HG03095 (cell line): ENCODE measurements at regions not wholly inside any gene's neighbourhood (a gene's known extent, or its start where the extent isn't known, plus 50 kb on each side); places are given as distances from the start of the nearest gene placed in this dataset.
"Not testable (repeated sequence)": the region's sequence is repeated elsewhere in the genome, so short reads cannot be mapped to it uniquely, and the experiment has no call there.

Experiments used
- ATAC-seq: cut with Tn5 transposase; IDR thresholded peaks from one replicate; pipeline ENCODE4 v1.9.1; 2021; ENCODE audit warnings: moderate library complexity; ENCODE audit not compliant: unreplicated experiment

DNA sequence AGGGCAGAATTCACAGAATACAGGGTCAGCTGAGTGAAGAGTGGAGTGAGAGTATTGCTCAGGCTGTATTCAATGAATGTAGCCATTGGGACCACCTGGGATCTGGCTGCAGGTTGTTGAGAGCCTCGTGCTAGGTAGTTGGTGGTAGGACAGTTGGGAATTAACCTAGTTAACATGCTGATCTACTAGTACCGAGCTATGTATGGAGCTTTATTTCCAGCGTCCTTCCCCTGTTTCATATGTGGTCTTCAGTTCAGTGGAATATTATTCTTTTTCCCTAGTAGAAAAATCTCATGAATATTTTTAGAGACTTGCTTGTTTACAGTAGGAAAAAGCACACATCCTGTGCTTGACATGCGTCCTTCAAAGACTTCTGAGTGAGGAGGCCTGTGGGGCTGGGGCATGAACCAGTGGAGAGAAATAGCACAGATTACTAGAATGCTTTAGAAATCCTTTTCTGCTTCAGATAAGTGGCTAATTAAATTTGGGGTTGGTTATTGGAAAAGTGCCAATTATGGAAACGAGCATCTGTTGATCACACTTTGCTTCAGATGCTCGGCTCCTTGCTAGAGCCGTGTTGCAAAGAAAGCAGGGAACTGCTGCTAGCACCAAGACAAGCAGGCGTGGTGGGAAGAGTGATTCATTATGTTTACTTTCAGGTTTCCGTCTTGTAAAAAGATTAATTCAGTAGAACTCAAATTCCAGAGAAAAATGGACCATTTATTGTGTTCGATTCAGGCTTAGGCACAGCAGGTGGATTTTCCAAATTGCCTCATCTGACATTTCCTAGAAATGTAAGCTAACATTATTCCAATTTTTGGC, 53.6 kb downstream of the ARF6 start:
- no peak for ATAC-seq

DNA sequence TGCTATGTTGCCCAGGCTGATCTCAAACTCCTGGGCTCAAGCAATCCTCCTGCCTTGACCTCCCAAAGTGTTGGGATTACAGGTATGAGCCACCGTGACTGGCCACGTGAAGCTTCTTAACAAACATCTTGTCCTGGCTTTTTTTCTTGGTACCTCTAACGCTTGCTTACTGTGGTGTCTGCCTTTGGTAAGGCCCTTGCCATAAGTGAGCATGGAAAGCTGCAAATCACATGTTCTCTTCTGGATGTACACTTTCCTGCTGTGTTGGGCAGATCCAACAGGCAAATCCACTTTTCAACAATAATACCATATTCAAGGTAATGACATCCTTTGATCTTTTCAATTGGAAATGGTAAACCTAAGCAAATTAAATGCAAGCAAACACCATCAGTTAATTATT, 54.6 kb downstream of the ARF6 start:
- no peak for ATAC-seq

DNA sequence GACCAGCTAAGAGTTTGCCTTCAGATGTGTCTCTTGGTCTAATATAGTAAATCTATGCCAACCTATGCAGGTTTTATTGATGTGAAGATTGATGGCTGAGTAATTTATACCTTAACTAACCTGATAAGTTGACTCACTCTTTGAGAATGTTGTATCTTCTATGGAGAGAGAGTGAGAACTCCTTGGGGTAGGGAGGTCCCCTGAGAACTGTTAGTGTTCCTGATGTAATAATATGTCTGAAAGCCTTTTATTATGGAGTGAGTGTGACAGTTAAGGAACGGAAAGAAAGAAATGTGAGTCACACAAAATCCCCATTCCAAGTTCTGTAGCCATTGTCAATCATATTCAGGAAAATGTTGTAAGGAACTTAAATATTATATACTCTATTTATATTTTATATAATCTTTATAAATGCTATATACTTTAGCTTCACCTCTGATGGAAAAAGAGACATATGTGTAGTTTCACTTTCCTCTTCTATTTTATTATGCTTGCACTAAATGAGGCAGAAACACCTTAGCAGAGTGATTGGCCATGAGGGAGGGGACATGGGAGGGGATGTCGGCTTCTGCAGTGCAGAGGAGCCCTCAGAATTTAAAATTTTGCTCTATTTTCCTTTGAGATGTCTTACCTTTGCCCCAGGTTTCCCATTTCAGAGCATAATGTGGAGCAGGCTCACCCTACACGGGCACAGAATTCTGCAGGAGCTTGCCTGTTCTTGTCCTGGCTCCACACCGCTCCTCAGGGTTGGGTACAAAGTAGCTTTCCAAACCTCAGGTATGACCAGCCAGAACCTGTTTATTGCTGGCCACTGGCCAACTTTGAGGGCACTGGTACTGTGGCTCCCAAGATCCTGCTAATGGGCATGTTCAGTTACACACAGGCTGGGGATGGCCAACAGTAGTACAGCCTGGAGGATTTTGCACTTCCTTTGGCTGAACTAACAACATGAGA, 57.7 kb downstream of the ARF6 start:
- no peak for ATAC-seq

DNA sequence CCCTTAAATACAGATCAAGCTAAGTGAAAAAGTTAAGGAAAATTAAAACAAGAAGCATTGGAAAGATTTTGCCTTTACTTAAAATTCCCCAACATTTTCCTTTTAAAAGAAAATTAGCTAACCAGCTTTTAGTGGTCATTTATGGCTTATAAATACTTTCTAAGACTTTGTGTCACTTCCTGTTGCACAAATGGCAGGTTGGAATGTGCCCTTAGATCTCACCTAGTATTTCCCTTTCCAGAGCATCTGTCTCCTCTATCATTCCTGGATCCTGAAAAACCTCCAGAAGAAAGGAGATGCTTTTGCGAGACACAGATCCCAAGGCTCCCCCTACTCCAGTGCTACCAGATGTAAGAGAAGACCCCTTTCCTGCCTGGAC, 58.3 kb downstream of the ARF6 start:
- no peak for ATAC-seq

DNA sequence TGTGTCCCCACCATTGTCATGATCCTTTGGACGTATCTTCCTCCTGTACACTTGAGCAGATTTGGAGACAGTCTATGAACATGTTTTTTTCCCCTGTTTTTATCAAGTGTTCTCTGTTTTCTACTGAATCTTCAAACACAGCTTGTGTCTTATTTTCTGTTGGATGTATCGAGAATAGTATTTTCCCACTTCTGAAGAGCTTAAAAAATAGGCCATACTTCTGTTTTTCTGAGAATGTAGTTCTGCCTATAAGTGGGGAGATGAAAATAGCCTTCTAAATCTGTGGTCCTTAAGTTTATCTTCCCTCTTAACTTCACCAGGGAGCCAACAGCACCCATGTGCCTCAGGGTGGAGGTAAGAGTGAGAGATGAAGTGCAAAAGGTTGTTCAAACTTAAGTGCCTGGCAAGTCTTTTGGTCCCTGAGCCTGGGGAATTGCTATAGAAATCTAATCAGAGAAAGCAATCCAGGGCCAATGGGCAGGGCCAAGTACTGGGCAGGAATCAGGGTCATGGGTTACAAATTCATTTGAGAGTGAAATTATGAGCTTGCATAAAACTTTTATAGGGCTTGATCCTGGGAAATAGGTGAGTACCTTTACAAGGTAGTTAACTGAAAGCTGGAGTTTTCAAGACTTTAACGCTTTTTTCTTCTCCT, 58.9 kb downstream of the ARF6 start:
- no peak for ATAC-seq

DNA sequence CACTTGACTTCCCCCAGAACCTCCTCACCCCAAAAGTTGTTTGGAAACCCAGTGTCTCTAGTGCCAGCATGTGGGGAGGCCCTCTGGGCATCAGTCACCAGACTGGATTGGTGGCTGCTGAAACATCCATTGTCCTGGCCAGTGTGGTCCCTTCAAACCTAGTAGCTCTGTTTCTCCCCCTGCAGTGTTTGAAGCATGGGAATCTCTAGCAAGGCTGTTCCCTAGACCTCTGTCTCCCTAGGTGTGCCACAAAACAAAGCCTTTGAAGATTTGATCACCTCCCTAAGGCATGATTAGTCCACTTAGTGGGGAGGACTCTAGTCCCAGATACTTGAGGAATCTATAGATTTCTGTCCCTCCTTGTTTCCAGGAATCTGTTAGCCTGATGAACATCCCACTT, 60.3 kb downstream of the ARF6 start:
- ATAC-seq = no peak

DNA sequence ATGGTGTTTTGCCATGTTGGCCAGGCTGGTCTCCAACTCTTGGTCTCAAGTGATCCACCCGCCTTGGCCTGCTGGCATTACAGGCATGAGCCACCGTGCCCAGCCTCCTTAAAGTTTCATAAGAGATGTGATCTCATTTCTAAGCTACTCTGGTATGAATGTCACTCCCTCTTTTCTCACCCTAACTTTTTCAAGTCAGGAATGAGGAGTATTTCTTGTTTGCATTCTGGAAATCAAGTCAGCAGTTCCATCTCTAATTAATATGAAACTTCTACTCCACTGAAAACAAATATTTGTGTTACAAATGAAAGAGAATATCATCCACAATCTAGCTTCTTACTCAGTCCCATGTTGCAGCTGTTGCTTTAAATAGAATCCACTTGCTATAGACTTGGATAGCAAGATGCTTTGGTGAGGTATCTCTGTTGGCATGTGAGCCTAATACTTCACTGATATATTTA, 61.3 kb downstream of the ARF6 start:
- ATAC-seq = no peak

DNA sequence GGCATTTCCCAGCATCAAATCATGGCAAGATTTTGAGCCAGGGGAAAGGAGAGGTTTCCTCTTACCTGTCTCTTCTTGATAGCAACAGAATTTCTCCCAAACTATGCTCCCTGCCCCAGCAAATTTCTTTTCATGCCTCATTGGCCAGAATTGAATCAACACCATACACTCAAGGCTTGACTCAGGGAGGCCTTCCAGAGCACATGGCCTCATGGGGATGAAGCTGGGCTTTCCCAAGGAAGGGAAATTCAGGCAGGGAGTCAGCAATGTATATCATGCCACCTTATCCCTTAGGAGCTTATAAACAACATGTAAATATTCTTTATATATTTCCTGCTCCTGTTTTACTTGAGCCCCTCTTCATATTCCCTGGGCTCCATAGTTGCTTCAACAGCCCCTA, 62.1 kb downstream of the ARF6 start:
- no peak for ATAC-seq

DNA sequence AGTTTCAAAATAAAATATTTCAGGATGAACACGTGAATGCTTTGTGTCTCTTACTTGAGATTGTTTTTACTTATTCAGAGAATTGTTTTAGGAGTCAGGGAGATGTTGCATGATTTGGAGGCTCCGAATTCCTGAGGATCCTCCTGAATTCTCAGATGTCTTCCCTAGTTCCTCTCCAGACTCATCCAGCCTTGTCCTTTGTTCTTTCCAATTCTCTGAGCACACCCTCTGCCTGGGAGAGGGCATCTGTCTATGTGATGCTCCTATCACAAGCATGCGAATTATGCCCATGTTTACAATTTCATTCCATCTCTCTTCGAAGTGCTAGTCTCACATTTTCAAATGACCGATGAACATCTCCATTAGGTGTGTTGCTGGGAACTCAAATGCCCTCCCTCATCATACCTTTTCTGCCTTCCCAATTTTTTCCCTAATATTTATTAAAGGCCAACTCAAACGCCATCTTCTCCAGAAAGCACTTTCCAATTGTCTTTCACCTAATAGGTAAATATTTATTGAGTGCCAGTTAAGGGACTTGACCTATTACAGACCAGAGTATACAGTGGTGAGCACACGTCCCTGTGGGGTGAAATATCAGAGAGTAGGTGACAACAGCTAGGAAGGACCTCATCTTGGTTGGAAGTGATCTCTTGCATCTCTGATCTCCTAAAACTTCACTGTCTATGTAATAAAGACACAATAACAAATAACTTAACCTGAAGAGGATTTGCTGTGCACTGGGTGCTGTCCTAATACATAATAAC, 64.4 kb downstream of the ARF6 start:
- no peak for ATAC-seq

DNA sequence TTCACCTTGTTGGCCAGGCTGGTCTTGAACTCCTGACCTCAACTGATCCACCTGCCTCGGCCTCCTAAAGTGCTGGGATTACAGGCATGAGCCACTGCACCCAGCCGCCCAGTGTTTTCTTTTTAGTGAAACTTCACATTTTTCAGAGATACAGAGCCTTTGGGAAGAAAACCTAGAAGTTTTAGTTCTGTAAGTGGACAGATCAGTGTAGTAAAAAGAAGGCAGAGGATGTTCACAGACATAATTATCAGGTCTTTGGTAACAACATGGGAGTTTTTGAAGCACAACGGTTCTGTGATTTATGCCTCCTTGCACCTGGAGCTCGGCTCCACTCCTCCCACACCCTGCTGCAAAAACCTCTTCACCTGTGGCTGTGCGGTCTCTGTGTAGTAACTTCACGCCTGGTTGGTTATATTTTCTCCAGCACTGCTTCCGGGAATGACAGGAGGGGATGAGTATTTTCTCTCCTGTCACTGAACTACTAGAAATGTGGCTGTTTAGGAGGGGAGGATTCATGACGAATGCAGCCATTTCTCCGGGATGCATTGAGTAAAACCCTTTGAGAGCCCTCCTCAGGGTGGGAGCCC, 67.0 kb downstream of the ARF6 start:
- peak; percentile 63 for ATAC-seq

DNA sequence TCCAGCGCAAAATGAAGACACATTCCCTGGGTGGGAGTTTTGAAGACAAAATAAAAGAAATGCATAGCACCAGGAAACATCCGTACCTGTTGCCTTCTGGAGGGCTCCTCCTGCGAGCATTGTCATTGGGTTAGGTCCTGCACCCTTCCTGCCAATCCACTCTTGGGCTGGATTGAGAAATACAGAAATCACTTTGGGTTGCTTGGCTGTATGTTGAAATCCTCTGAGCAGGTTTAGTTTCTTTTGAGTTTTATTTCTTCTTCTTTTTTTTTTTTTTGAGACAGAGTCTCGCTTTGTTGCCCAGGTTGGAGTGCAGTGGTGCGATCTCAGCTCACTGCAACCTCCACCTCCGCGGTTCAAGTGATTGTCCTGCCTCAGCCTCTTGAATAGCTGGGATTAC, 67.6 kb downstream of the ARF6 start:
- ATAC-seq = no peak

DNA sequence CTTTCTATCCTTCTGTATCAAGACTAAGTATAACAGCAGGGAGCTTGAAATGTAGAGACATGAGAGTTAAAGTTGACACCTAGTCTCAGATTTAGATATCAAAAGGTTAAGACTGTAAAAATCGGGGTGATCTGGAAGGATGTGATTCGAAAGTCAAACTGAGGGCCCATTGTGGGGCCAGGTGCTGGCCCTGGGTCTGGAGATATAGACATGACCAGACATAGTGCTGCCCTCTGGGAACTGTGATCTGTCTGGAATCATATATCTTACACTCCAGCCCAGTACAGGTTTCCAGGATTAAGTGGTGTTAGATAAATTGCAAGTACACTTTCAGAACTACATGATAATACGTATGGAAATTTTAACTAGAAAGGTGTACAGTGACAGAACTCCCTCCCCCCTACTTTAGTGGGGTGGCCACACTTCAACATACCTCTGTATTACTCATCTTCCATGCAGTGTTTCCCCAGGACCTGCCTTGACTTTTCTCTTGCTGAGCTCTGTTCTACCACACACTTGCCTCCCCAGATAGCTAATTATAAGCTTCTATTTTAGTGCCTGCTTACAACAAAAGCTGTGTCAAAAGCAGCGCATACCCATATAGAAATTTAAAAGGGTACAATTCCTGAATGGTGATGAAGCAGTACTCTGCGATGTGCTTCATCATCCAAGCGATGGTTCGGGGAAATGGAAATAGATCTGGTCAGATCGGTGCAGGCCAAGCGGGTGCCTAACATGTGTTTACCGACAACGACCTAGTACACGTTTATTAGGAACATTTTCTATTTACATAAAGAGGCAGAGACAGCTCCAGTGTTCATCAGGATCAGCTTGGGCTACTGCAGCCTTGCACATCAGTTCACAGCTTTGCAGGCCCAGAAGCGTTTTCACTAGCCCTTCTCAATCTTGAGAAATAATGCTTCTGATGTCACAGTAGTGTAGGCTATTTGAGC, 68.7 kb downstream of the ARF6 start:
- ATAC-seq = peak; percentile 37

DNA sequence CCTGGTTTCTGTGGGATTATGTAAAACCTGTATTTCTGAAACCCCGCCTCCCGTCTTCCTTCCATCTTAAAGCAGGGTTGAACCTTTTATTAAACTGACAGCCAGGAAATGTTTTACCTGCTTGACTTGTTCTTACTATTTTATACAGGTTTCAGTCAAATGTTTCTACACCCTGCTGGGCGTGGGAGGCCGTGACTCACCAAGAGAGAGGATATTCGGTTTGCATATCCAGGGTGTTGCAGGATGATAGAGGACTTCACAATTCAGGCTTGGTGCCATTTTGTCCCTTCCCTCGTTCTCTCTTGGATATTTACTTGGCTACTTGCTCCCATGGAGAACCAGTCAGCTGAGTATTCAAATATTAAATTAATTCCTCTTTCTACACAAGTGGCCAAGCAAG, 69.7 kb downstream of the ARF6 start:
- ATAC-seq = peak; percentile 37

DNA sequence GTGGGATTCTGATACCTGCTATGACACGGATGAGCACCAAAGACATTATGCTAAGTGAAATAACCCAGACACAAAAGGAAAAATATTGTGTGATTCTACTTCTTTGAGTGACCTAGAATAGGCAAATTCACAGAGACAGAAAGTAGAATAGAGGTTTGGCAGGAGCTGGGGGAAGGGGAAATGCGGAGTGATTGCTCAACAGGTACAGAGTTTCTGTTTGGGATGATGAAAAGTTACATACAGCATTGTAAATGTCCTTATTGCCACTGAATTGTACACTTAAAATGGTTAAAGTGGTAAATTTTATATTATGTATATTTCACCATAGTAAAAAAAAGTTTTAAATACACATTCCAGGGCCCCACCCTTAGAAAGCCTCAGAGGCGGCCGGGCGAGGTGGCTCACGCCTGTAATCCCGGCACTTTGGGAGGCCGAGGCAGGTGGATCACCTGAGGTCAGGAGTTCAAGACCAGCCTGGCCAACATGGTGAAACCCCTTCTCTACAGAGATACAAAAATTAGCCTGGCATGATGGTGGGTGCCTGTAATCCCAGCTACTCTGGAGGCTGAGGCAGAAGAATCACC, 72.3 kb downstream of the ARF6 start:
- not testable (repeated sequence) for ATAC-seq

DNA sequence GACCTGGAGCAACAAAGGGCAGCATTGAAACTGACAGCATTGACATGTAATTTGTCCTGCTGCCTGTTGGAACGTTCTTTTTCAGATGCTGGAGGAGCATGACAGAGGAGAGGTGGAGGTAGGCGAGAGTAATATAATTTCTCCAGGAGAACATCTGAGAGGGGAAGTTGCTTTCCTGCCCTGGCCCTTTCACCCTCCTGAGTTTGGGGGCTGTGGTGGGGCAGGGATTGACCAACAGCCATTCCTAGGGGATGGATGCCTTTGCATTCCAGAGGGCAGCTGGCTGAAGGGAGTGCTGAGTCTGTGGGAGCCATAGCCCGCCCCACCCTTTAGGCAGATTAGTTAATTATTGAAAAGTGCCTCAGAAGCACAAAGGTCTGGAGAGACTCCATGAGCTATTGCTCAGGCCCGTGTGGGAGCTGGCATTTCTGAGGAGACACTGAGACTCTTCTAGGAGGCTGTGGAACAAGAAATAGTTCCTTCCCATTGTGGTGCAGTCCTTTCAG, 73.5 kb downstream of the ARF6 start:
- no peak for ATAC-seq

DNA sequence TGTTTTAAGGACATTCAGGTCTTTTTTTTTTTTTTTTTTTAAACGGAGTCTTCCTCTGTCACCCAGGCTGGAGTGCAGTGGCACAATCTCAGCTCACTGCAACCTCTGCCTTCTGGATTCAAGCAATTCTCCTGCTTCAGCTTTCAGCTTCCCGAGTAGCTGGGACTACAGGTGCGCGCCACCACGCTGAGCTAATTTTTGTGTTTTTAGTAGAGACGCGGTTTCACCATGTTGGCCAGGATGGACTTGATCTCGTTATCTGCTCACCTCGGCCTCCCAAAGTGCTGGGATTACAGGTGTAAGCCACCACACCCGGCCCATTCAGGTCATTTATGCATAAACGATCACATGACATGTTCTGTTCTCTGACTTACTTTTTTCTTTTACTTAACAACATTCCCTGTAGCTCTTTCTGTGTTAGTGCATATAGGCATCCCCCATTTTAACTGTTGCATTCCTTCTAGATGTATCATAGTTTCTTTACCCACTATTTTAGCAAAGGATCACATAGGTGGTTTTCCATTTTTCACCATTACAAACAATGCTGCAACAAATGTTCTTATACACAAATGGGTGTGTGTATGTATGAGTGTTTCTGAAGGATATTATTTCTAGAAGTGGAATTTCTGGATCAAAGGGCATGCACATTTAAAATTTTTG, 74.2 kb downstream of the ARF6 start:
- no peak for ATAC-seq

DNA sequence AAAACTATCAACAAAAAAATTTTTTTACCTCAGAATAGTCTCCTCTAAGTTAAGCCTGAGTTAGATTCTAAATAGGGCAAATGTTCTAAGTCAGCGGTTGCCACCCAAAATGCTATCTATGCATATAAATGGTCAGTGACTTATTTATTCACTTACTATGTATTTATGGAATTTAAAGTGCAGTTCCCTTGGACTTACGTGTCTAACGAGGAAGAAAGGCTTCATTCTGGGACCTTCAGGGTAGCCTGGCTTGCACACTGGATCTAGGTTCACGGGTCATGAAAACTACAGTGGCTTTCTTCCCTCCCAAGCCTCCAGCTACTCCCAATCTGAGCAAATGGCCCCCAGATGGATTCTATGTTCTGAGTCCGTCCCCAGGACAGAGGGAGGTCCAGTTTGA, 77.1 kb downstream of the ARF6 start:
- ATAC-seq = no peak

DNA sequence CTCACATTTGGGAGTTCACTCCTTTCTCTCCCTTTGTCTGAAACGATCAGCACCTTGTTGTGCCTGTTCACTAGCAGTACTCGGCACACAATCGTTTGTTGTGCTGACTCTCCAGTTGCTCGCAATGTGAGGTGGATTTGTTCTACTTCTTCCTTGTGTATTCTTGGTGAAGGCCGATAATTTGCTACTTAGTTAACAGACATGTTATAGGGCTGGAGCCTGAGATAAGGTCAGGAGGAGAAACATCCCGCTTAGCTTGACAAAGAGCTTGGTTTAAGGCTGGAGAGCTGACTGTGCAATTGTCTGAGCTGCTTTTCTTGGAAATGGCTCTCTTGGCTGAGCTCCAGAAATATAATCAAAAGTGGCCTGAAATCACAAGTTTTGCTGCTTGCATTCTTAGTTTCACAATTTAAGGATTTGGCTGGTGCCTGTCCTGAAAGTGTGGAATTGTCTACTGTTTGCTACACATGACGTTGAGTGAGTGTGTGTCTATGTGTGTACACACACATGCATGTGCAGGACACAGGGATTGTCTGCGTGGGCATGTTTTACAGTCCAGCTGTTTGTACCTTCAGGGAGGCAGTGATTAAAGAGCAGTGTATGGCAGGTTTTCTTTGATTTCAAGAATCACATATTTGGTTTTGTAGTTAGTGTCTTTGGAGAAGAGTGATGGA, 77.7 kb downstream of the ARF6 start:
- peak; percentile 14 for ATAC-seq
